GM23338 (cell line): ENCODE measurements at regions not wholly inside any gene's neighbourhood (a gene's known extent, or its start where the extent isn't known, plus 50 kb on each side); places are given as distances from the start of the nearest gene placed in this dataset.

Source experiments
- ATAC-seq: fragments of 200-7000 bp; cut with Tn5 transposase; 3 replicates; pipeline ENCODE4 v1.9.1; 2020
- DNase-seq: peaks from one replicate; pipeline ENCODE4 v3.0.0-alpha.2; 2015; ENCODE audit warnings: low spot score
- H2AFZ ChIP-seq: fragments of 200-600 bp; sonication (generic); 2 replicates; pipeline ENCODE4 v1.8.0; 2016; ENCODE audit warnings: antibody characterized with exemption, mild to moderate bottlenecking, moderate library complexity
- H3F3A ChIP-seq: fragments of 200-600 bp; sonication (generic); replicated peaks from 2 replicates; pipeline ENCODE4 v1.8.0; 2017; ENCODE audit warnings: antibody characterized with exemption, mixed run types, low read depth
- H3K27ac ChIP-seq: fragments of 200-600 bp; sonication (generic); 2 replicates; pipeline ENCODE4 v1.6.1; 2016; ENCODE audit warnings: low read depth
- H3K27me3 ChIP-seq: fragments of 200-600 bp; sonication (generic); 2 replicates; pipeline ENCODE4 v1.8.0; 2016; ENCODE audit warnings: mild to moderate bottlenecking, mixed run types, moderate library complexity; ENCODE audit not compliant: insufficient read depth
- H3K36me3 ChIP-seq: fragments of 200-600 bp; sonication (generic); 2 replicates; pipeline ENCODE4 v1.8.0; 2016; ENCODE audit warnings: mild to moderate bottlenecking; ENCODE audit not compliant: insufficient read depth
- H3K4me1 ChIP-seq: fragments of 200-600 bp; sonication (generic); 2 replicates; pipeline ENCODE4 v1.8.0; 2016; ENCODE audit warnings: mild to moderate bottlenecking, moderate library complexity; ENCODE audit not compliant: insufficient read depth
- H3K4me2 ChIP-seq: fragments of 200-600 bp; sonication (generic); 2 replicates; pipeline ENCODE4 v1.7.1; 2017; ENCODE audit warnings: mixed run types
- H3K4me3 ChIP-seq: fragments of 200-600 bp; sonication (generic); 2 replicates; pipeline ENCODE4 v1.6.1; 2016; ENCODE audit warnings: mixed run types
- H3K79me2 ChIP-seq: fragments of 200-600 bp; sonication (generic); replicated peaks from 2 replicates; pipeline ENCODE4 v1.8.0; 2017; ENCODE audit warnings: mild to moderate bottlenecking; ENCODE audit not compliant: insufficient read depth
- H3K9me2 ChIP-seq: fragments of 200-600 bp; sonication (generic); 2 replicates; pipeline ENCODE4 v1.8.0; 2017; ENCODE audit not compliant: insufficient read depth
- H4K20me1 ChIP-seq: fragments of 200-600 bp; sonication (generic); replicated peaks from 2 replicates; pipeline ENCODE4 v1.8.0; 2017; ENCODE audit warnings: mild to moderate bottlenecking; ENCODE audit not compliant: insufficient read depth
- H3K27ac Mint-ChIP-seq: 2 replicates; pipeline ENCODE4 v1.8.0; 2020; ENCODE audit warnings: inconsistent platforms, mild to moderate bottlenecking, moderate library complexity, mixed read lengths
- H3K27me3 Mint-ChIP-seq: 3 replicates; pipeline ENCODE4 v1.8.0; 2022; ENCODE audit warnings: low read depth, mild to moderate bottlenecking, moderate library complexity, mixed read lengths, inconsistent platforms; ENCODE audit not compliant: insufficient read depth, poor library complexity
- H3K36me3 Mint-ChIP-seq: 3 replicates; pipeline ENCODE4 v1.8.0; 2021; ENCODE audit warnings: low read depth, mild to moderate bottlenecking, inconsistent platforms, moderate library complexity, mixed read lengths
- H3K4me1 Mint-ChIP-seq: 3 replicates; pipeline ENCODE4 v1.8.0; 2020; ENCODE audit warnings: mild to moderate bottlenecking, inconsistent platforms, mixed read lengths
- H3K4me3 Mint-ChIP-seq: 3 replicates; pipeline ENCODE4 v1.8.0; 2021; ENCODE audit warnings: moderate library complexity, mild to moderate bottlenecking, inconsistent platforms, mixed read lengths
- H3K9me3 Mint-ChIP-seq: 3 replicates; pipeline ENCODE4 v1.8.0; 2020; ENCODE audit warnings: moderate library complexity, mild to moderate bottlenecking, inconsistent platforms, mixed read lengths
- CREB1 ChIP-seq: fragments of 250-450 bp; sonication (Bioruptor Pico); IDR thresholded peaks from 2 replicates; pipeline ENCODE4 v1.5.0; 2020; ENCODE audit warnings: low read depth, mild to moderate bottlenecking, moderate library complexity
- JUNB ChIP-seq: IDR thresholded peaks from one replicate; pipeline ENCODE4 v1.6.1; 2016; ENCODE audit warnings: antibody characterized with exemption; ENCODE audit not compliant: unreplicated experiment
- NANOG ChIP-seq: IDR thresholded peaks from 2 replicates; pipeline ENCODE4 v1.6.1; 2016; ENCODE audit warnings: antibody characterized with exemption, borderline replicate concordance
- POLR2AphosphoS5 ChIP-seq: IDR thresholded peaks from 2 replicates; pipeline ENCODE4 v1.6.1; 2016; ENCODE audit warnings: antibody characterized with exemption, low read depth
- ZNF462 ChIP-seq: fragments of 250-450 bp; sonication (Bioruptor Pico); IDR thresholded peaks from 2 replicates; pipeline ENCODE4 v1.5.0; 2020; ENCODE audit warnings: mild to moderate bottlenecking, moderate library complexity

DNA sequence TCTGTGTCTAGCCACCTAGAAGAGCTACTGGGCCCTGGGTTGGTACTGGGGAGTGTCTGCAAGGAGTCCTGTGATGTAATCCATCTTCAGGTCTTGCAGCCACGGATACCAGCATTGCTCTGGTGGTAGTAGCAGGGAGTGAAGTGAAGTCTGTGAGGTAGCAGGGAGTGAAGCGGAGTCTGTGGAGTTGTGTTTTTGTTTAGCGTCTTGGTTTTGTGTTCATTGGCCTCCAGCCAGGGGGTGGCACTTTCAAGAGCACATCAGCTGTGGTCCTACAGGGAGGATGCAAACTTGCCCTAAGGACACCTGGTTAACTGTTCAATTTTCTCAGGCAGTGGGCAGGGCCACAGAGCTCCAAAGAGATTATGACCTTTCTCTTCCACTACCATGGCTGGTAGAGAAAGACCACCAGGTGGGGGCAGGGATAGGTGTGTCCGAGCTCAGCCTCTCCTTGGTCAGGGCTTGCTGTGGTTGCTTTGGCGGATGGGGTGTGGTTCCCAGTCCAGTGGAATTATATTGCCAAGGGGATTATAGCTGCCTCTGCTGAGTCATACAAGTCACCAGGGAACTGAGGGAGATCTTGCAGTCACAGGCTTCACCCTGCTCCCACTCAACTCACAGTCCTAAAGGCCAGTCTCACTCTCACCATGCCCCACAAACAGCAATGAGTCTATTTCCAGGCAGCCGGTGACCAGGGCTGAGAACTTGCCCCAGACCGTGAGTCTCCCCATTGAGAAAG is 424.7 kb downstream of the ZBBX start (continued):
- TF ChIP-seq ZNF462 (CRISPR knock-in tag) (no peak), POLR2AphosphoS5 (no peak), NANOG (no peak)

DNA sequence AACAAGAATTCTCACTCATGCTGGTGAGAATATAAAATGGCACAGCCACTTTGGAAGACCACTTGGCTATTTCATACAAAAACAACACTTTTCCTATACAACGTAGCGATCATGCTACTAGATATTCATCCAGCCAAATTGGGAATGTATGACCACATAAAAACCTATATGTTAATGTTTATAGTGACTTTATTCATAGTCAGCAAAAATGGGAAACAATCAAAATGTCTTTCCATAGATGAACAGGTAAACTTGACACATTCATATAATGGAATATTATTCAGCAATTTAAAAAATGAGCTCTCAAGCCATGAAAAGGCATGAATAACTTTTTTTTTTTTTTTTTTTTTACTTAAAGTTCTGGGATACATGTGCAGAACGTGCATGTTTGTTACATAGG is 445.2 kb downstream of the ZBBX start:
- Mint-ChIP-seq H3K4me3 (no peak overlapping the region), H3K36me3 (no peaks in the 10 kb centered on the region), H3K4me1 (no peaks in the 10 kb centered on the region), H3K27me3 (no peaks in the 10 kb centered on the region), H3K9me3 (no peaks in the 10 kb centered on the region), H3K27ac (no peak overlapping the region)
- no peaks in the 10 kb centered on the region for H3F3A ChIP-seq
- no peak for ATAC-seq
- H3K27me3 ChIP-seq: no peaks in the 10 kb centered on the region
- no peaks in the 10 kb centered on the region for H3K79me2 ChIP-seq
- no peak overlapping the region for H3K27ac ChIP-seq
- no peak overlapping the region for H3K4me2 ChIP-seq
- no peak overlapping the region for H3K4me3 ChIP-seq
- H3K36me3 ChIP-seq: no peaks in the 10 kb centered on the region
- no peaks in the 10 kb centered on the region for H4K20me1 ChIP-seq
- no peaks in the 10 kb centered on the region for H3K9me2 ChIP-seq
- no peak for DNase-seq
- no peaks in the 10 kb centered on the region for H3K4me1 ChIP-seq
- H2AFZ ChIP-seq: no peak overlapping the region
- TF ChIP-seq ZNF462 (CRISPR knock-in tag) (no peak), JUNB (no peak), CREB1 (CRISPR knock-in tag) (no peak), POLR2AphosphoS5 (no peak)
